Body of pancreas (tissue), 4 donors: ENCODE measurements at regions not wholly inside any gene's neighbourhood (a gene's known extent, or its start where the extent isn't known, plus 50 kb on each side); places are given as distances from the start of the nearest gene placed in this dataset.

Source experiments
- POLR2A ChIP-seq, 3 donors: fragments of 450-650 bp; IDR thresholded peaks; one replicate each; pipeline ENCODE4 v1.6.1; 2016; ENCODE audit warnings: antibody characterized with exemption in 3 of 3, mild to moderate bottlenecking in 2 of 3
- TF ChIP-seq, protein P1 (sequence below), 7 experiments: fragments of 450-650 bp in 4 of 7; fragments of 200-600 bp in 3 of 7; sonication (generic) in 3 of 7; IDR thresholded peaks; one replicate each; pipeline ENCODE4 v1.5.1; 2016 to 2019; ENCODE audit warnings: antibody characterized with exemption in 7 of 7

GRCh38 chr18:24534271-24534670, 73.8 kb downstream of the HRH4 start:
- TF ChIP-seq, protein P1, sequence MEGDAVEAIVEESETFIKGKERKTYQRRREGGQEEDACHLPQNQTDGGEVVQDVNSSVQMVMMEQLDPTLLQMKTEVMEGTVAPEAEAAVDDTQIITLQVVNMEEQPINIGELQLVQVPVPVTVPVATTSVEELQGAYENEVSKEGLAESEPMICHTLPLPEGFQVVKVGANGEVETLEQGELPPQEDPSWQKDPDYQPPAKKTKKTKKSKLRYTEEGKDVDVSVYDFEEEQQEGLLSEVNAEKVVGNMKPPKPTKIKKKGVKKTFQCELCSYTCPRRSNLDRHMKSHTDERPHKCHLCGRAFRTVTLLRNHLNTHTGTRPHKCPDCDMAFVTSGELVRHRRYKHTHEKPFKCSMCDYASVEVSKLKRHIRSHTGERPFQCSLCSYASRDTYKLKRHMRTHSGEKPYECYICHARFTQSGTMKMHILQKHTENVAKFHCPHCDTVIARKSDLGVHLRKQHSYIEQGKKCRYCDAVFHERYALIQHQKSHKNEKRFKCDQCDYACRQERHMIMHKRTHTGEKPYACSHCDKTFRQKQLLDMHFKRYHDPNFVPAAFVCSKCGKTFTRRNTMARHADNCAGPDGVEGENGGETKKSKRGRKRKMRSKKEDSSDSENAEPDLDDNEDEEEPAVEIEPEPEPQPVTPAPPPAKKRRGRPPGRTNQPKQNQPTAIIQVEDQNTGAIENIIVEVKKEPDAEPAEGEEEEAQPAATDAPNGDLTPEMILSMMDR (IDR thresholded peaks at IDR 0.05), result no peak
- TF ChIP-seq POLR2A (IDR thresholded peaks at IDR 0.05), result no peak
